Putamen (tissue), 1 donor: ENCODE measurements at regions not wholly inside any gene's neighbourhood (a gene's known extent, or its start where the extent isn't known, plus 50 kb on each side); places are given as distances from the start of the nearest gene placed in this dataset.
A peak's percentile ranks its signal among the peaks of the same experiment; 100 is the strongest.
"Not testable (repeated sequence)": the region's sequence is repeated elsewhere in the genome, so short reads cannot be mapped to it uniquely, and the experiment has no call there.

Experiments used
- DNase-seq: peaks from one replicate; pipeline ENCODE4 v3.0.0-alpha.2; 2016; ENCODE audit warnings: low spot score

DNA sequence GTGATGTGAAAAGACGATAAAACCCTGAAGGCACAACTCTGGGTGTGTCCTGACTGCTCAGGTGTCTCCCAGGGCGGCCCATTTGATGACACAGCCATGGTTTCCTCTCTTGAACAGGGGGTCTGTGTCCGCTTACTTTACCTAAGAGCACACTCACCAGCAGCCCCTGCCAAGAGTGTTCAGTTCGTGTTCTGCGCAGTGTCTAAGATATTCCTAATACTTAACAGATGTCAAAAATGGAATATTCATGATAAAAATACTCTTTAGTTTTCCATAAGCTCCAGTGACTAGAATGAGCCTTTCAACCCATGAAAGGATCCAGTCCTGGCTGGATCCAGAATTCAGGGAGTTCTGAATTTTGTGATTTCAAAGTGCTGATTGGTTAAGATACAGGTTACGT, 492.4 kb downstream of the TNS3 start:
- DNase-seq: no peak

DNA sequence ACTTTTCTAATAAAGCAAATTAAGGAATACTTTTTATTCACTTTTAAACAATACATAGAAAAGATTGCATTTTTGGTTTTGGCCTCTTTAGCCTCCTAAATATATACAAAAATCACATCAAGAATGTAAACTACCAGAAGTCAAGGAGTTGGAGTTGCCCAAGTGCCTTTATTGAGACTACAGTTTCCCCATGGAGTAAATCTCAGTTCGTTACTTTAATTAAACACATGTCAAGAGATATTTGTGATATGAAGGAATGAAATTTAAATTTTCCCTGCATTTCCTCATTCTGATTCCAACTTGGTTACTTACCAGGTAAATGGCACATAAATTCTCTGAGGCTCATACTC, 492.9 kb downstream of the TNS3 start:
- no peak for DNase-seq

DNA sequence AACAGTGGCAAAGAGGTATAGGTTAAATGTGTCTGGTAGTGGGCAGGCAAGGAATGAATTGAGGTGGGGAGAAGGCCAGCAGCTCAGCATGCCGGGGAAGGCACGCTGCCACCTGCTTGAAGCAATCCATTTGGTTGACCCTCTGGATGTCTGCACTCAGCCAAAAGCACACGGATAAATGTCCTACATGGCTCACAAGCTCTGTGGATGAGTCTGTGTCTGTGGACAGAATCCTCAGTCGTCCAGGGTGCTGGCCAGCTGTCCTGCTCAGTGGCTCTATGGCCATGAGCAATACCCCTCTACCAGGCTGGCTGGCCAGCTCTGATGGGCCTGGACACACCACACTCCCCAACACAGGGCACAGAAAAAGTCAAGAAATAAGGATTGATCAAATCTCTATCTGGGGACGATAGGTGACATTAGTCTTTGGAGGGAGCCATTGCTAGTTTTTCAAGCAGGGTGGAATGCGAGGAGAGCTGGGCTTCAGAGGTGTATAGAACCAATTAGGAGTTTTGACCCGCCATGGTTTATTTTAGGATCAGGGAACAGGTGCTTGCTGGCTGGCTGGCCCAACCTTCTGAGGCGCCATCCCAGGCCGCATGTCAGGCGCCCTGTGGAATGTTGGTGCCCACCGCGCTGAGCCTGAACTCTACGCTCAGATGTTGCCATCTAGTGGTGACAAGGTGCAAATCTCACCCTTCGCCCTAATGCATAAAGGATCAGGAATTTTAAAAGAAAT, 493.4 kb downstream of the TNS3 start:
- DNase-seq: peak; percentile 23

DNA sequence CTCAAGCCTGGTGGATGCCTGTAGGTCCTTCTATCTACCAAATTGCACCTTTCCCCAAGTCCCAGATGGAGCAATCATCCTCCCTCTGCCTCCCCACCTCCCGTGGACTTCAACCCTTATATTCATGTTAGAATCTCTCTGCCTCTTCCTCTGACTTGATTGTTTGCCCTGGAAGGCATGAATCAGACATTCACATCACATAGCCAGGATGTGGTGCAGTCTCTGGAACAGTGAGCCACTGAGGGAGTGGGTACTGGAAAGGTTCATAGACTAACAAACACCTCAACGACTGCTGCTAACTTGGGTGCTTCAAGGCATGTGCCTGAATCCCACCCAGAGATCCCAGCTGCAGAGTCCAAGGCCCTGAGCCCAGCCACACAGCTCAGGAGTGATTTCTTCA, 494.0 kb downstream of the TNS3 start:
- no peak for DNase-seq

DNA sequence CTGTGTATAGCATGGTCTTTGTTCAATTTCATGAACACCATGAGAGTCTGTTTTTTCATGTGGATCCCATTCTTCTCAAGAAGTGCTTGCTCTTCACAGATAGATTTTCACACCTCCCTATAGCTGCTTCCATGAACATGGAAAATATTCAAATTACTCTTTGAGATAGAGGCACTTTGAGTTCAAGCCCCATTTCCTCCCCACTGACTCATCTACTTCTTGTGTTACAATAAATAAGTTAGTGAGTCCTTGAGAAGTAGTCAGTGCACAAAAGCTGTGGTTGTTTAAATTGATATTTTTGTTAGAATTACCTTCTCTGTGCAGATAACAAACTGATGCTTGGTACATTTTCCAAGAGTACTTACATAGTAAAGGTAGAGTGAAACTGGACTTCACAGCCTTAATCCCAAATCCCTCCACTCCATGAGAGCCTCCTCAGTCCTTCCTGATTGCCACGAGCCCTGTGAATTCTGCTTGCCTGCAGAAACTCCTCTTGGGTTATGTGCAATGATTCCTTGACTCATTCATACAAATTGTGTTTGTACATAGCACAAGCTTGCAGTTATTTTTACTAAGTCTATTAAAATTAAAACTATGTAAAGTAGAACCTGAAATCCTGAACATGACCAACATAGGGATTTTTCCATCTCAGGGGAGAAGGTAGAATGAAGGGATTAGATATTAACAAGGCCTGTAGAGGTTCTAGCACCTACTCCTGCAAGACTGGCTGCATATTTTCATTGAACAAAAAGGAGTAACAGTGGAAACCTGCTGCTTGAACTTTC, 496.2 kb downstream of the TNS3 start:
- no peak for DNase-seq

DNA sequence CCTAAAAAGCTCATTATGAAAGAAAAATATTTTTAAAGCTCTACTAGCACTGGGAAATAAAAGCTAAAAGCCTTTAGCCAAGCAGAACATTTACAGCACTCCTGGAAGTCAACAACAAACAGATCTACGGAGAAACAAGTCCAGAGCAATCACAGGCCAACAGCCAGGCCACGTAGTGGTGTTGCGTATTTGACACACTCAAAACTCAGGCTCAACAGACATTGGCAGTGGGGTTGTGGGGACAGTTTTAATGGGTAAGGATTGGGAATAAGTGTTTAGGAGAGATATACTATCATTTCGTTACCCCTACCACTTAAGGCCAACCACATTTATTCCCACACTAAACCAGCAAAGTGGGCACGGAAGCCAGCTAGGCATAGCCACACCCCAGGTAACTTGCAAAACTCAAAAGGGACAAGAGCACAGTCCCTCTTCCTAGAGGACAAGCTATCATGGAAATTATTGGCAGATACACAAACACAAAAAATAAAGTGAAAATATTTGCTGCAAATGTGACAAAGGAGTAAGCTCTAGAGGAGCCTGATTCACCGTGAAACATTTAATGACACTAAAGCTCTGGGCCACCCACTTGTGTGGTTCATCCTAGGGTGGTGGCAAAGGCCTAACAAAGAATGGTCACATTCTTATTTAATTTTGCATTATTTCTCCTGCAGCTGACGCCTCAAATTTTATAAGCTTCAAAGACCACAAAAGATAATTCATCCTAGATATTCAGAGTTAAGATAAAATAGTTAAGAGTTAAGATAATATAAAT, 498.2 kb downstream of the TNS3 start:
- DNase-seq: no peak

DNA sequence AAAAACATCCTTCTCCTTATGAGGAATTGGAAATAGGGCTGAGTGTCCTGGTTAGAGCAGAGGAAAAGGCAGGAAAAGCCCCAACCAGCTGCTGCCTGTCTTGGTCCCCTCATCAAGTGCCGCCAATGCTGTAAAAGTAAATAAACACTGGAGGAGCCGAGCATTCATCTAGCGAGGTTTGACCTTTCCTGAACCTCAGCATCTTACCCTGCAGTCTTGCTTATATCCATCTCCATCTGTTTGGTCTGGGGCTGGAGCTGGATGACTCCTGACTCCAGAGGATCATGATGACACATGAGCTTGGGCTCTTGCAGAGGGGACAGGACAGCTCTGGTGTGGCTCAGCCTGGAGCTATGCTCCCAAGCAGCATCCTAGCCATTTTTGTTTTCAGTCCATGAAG, 501.1 kb downstream of the TNS3 start:
- no peak for DNase-seq

DNA sequence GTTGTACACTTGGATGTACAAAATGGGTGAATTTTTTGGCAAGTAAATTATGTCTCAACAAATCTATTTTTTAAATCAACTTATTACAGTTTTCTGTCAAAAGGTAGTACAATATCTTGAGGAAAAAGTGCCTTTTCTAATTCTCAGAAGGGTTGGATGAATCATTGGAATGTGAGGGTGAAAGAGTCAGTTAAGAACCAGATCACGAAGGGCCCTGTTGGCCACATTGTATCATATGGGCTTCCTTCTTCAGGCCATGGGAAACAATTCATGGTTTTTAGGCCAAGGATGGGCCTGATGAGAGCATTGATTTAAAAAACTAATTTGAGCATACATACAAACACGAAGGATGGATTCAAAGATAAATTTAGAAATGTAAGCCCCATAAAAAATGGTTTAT, 503.7 kb downstream of the TNS3 start:
- no peak for DNase-seq

DNA sequence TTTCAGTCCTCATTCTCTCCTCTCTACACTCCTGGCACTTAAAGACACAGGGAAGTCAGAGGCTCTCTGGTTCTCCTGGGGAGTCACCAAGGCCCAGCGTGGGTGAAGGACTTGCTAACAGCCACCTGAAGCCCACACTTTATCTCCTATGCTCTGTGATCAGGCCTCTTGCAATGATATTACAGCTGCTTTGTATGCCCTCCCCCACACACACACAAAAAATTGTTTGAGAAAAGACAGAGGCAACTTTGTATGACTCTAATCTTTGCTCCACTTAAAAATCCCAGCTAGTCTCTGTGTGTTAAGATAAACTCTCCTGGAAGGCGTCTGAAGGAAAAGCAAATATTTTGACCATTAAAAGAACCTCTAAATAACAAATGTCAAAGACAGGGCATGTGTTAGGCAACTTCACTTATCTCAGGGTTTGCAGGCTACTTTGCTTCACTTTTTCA, 507.2 kb downstream of the TNS3 start:
- DNase-seq: no peak

DNA sequence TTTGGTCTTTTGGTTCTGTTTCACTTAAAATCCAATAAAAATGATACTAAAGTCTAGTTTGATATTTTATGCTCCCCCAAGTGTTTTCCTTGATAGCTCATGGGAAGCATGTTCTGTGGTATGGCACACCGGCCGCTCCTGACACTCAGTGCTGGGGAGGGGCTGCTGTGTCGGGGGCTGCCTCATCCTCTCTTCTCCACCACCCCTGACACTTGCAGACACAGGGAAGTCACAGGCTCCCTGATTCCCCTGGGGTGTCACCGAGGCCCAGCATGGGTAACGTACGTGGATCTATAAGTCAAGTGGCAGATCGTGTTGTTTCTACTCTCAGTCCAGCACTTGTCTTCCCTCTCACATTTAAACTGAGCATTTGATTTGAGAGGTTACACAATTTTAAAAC, 508.6 kb downstream of the TNS3 start:
- DNase-seq: no peak

DNA sequence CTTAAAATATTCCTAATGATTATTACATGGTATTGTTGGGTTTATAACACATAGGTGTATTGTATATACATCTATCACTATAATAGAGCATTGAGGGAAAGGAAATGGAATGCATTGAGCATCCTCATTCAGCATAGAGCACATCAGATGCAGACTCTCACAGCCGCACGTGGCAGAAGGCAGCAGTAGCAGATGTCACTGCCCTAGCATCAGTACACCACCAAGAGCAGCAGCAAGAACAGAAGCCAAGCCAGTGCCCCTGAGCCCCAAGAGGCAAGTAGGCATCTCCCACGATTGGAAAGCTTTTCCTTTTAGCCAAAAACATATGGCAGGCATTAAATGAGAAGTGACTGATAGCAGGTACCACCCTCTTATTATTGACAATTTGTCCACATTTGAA, 510.0 kb downstream of the TNS3 start:
- no peak for DNase-seq

DNA sequence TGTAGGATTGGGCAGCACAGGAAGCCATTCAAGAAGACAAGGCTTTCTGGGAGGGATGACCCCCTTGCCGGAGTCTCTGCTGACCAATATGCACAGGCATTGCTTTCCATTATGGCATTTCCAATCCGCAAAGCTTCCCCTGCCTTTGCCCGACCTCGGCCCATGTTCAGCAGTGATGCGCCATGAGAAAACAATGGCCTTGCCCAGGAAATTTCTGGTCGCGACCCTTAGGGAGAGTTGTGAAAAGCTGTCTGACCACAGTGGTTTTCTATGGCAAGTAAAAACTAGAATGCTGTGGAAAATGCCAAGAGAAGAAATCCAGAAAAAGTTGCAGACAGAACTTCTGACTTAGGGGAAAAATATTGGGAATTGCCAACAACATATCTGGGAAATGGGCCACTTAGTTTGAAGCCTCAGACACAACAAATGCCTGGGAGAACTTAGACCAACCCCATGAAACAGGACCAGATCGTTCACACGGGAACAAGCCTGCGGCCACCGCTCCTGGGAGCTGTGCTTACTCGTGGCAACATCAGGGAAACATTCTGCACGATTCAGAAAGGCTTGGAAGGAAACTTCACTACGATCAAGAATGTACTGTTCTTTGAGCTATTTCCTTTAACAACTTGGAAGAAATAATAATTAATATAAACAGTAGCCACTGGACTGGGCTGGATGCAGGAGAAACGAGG, 512.4 kb downstream of the TNS3 start:
- no peak for DNase-seq

DNA sequence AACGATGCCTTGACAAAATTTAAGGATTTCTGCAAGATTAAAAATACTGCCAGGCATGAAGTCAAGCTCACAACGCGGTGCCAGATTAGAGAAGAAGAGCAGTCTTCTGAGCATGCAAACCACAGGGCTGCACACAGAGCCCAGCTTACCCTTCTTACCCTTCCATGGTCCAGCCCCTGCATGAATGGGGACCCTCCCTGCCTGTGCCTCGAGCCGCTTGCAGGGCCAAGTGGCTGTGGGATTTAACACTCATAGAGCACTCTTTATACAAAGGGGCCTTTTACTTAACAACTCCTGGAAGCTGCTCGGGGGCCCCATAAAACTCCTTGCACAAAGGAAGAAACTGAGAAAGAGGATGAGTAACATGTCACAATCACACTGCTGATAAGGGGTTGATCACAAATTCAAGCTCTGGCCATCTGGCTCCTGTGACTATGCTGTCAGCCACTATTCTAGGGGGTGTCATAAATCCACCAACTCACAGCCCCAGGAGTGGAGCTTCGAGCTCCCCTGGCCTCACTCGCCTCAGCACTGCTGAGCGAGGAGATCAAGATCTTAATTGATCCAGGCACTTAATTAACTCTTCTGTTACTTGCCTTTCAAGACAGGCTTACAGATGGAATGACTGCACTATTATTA, 514.8 kb downstream of the TNS3 start:
- no peak for DNase-seq

DNA sequence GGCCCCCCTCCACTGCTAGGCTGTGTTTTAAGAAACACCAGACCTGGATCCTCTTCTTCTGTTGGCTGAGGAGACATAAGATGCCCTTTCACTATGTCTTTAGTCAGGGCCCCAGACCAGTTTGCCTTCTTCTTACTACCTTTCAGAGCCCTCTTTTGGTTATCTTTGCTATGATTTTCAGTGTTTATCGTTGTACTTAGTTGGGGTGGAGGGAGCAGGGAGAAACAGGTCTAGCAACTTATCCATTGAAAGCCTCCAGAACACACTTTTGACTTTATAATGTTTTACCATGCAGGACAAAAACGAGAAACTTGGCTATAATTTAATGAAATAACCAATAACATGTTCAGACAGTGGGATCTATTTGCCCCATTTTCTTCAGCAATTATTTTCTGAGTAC, 525.2 kb downstream of the TNS3 start:
- DNase-seq: no peak

DNA sequence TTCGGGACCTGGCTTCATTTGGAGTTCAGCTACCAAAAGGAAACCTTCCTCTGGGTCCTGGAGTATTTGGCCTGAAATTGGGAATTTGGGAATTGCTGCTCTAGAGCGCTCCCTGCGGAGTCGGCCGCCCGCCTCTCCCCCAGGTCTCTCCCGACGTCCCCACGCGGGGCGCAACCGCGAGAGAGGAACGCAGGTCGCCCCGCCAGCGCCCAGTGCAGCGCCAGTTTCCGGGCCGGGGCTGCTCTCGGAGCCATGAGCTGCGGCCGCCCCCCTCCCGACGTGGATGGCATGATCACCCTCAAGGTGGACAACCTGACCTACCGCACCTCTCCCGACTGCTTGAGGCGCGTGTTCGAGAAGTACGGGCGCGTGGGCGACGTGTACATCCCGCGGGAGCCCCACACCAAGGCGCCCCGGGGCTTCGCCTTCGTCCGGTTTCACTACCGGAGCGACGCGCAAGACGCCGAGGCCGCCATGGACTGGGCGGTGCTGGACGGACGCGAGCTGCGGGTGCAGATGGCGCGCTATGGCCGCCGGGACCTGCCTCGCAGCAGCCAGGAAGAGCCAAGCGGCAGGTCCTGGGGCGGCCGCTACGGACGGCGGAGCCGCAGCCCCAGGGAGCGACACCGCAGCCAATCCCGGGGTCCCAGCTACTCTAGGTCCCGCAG, 529.2 kb downstream of the TNS3 start:
- DNase-seq: not testable (repeated sequence)

DNA sequence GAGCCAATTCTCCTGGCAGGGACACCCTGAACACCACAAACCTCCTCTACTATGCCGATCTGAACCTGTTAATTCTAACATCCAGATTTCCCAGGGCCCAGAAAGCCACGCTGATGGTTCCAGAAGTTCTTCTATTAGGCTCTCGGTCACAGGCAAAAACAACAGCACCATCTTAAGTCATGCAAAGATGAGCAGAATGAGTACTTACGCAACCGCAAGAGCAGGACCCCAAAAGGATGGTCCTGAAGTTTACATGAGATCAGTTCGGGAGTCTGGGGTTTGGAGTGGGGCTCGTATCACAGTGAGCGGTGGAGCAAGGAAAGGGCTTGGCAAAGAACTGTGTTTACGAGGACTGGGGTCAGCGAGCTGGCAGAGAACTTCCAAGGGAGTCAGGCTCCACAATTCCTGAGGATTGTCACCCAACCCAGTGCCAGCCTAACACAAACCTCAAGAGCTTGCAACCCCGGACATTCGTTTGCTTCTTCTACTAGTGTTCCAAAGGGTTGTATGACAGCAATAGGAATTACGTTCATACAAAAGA, 532.6 kb downstream of the TNS3 start:
- no peak for DNase-seq

DNA sequence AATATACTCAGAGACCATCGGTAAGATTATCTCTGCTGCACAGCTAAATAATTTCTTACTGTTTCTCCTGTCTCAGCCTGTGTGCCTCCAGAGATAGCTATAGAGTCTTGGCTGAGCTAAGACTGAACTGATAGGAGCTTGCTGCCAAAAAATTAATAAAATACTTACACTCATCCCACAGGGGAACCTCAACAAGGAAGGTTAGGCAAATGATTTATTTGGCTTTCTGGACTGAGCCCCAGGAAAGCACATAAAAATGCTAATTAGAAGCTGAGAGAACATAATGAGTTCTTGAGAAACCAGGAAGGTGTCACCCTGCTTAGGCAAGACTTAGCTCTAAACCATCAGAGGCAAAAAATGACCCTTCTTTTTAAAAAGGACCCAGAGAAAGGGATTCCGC, 534.5 kb downstream of the TNS3 start:
- no peak for DNase-seq

DNA sequence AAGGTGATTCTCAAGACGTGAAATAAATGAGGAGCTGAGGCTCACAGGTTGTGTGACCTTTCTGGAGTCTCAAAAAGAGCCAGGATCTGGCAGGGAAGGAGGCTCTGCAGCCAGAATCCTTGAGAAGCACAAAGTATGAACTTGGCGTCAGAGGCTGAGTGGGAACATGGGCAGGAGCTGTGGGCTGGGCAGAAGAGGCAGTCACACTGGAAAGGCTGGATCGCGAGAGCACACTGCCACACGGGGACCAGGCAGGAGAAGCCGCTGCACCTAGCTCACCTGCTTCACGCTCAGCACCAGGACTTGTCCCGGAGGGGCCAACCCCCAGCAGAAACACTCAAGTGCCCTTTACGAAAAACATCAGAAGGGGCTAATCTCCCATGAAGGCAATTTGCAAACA, 535.0 kb downstream of the TNS3 start:
- no peak for DNase-seq

DNA sequence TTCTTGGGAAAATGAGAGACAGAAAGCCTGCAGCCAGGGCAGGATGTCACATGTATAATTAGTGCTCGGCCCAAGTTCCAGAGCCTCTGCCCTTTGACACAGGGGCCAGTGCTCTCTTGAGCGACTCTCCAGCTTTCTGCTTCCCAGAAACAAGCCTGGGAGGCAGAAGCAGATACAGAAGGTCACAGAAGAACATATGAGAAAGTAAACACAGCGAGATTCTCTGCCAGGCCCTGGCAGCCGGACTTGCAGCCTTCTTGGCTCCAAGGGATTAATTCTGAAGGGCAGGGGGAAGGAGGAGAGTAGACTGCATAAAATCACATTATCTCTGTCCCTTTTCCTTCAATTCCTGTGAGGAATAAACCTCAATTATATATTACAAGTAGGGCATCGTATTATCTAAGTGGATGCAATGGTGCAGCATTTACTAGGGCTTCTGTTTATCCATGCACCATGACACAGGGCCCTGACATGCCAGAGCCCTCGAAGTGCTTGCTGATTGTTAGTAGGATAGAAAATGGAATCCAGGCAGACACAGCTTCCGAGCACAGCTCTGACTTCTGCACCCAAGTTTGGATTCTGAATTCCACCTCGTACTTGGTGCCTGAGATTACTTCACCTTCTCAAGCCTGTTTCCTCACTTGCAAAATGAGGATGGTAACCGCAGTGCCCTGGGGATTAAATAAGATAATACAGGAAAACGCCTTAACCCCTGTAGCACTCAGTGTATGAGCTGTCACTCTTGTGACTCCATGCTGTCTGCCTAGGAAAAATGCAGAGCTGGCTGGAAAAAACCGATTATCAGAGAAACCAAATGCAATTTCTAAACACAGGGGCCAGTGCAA, 536.5 kb downstream of the TNS3 start:
- no peak for DNase-seq

DNA sequence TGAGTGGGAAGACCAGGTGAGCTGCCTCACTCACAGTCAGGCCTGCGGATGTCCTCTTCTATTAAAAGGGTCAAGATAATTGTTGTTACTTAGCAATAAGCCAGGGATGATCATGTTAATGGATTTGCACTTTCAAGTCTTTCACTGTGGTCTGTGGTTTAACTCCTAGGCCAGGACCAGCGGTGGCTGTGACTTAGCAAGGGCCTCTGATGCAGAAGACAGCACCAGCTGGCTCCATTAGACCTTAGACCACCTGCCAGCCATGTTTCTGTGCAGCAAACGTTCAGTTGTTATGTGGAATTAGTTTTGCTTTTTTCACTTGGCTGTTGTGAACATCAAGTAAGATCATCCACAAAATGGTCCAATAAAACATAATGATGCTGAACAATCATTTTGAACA, 537.3 kb downstream of the TNS3 start:
- DNase-seq: no peak
